Loucy (cell line): ENCODE measurements at regions not wholly inside any gene's neighbourhood (a gene's known extent, or its start where the extent isn't known, plus 50 kb on each side); places are given as distances from the start of the nearest gene placed in this dataset.

Experiments
- H2AFZ ChIP-seq: fragments of 200-600 bp; sonication (generic); 2 replicates; pipeline ENCODE4 v1.6.0; 2016; ENCODE audit warnings: antibody characterized with exemption, mild to moderate bottlenecking, low read length, moderate library complexity
- H3F3A ChIP-seq: fragments of 200-600 bp; 2 replicates; pipeline ENCODE4 v1.6.0; 2016; ENCODE audit warnings: antibody characterized with exemption, low read depth, mild to moderate bottlenecking
- H3K27me3 ChIP-seq: fragments of 200-600 bp; sonication (generic); 2 replicates; pipeline ENCODE4 v1.6.1; 2014; ENCODE audit warnings: low read length, mild to moderate bottlenecking; ENCODE audit not compliant: insufficient read depth, poor library complexity, severe bottlenecking
- H3K36me3 ChIP-seq: fragments of 200-600 bp; sonication (generic); 2 replicates; pipeline ENCODE4 v1.6.1; 2016; ENCODE audit warnings: low read length; ENCODE audit not compliant: insufficient read depth
- H3K4me1 ChIP-seq: fragments of 200-600 bp; sonication (generic); 2 replicates; pipeline ENCODE4 v1.5.1; 2014; ENCODE audit warnings: low read length, mild to moderate bottlenecking; ENCODE audit not compliant: insufficient read depth, poor library complexity, severe bottlenecking
- H3K4me2 ChIP-seq: fragments of 200-600 bp; sonication (generic); 2 replicates; pipeline ENCODE4 v1.6.0; 2014; ENCODE audit warnings: antibody characterized with exemption, low read length, low read depth, mild to moderate bottlenecking; ENCODE audit not compliant: poor library complexity, severe bottlenecking
- H3K4me3 ChIP-seq: fragments of 200-600 bp; sonication (generic); 2 replicates; pipeline ENCODE4 v1.5.1; 2014; ENCODE audit warnings: low read length, mild to moderate bottlenecking, mixed read lengths; ENCODE audit not compliant: poor library complexity, severe bottlenecking
- H3K79me2 ChIP-seq: fragments of 200-600 bp; sonication (generic); 2 replicates; pipeline ENCODE4 v1.6.1; 2014; ENCODE audit warnings: low read length; ENCODE audit not compliant: insufficient read depth
- H3K9ac ChIP-seq: fragments of 200-600 bp; sonication (generic); 2 replicates; pipeline ENCODE4 v1.6.0; 2014; ENCODE audit warnings: mild to moderate bottlenecking, low read depth, low read length, moderate library complexity; ENCODE audit not compliant: poor library complexity, severe bottlenecking
- H3K9me2 ChIP-seq: fragments of 200-600 bp; sonication (generic); replicated peaks from 2 replicates; pipeline ENCODE4 v1.6.1; 2016; ENCODE audit warnings: low read depth, low read length, mixed read lengths
- H3K9me3 ChIP-seq: fragments of 200-600 bp; sonication (generic); 2 replicates; pipeline ENCODE4 v1.6.1; 2014; ENCODE audit warnings: mild to moderate bottlenecking, antibody characterized with exemption, low read length, low read depth; ENCODE audit not compliant: insufficient read depth
- H4K20me1 ChIP-seq: fragments of 200-600 bp; sonication (generic); 2 replicates; pipeline ENCODE4 v1.6.0; 2014; ENCODE audit warnings: antibody characterized with exemption, low read length, mild to moderate bottlenecking; ENCODE audit not compliant: insufficient read depth, poor library complexity, severe bottlenecking
- CTCF ChIP-seq: fragments of 200-600 bp; sonication (generic); conservative IDR thresholded peaks from 2 replicates; pipeline ENCODE4 v1.5.1; 2014; ENCODE audit warnings: mild to moderate bottlenecking, antibody characterized with exemption, low read length
- EZH2phosphoT487 ChIP-seq: fragments of 200-600 bp; IDR thresholded peaks from 2 replicates; pipeline ENCODE4 v1.6.1; 2018; ENCODE audit warnings: antibody characterized with exemption, mild to moderate bottlenecking, moderate library complexity, borderline replicate concordance

GRCh38 chr6:71157345-71157744, 131.3 kb upstream of the OGFRL1 start:
- TF ChIP-seq EZH2phosphoT487 (no peak), CTCF (no peak)
- Histone ChIP-seq H3K9me2 (no peaks in the 10 kb centered on the region), H3K4me3 (no peak overlapping the region), H3K9ac (no peak overlapping the region), H4K20me1 (no peaks in the 10 kb centered on the region), H3K36me3 (no peaks in the 10 kb centered on the region), H3F3A (no peaks in the 10 kb centered on the region), H3K27me3 (no peaks in the 10 kb centered on the region), H3K9me3 (no peaks in the 10 kb centered on the region), H3K4me1 (no peaks in the 10 kb centered on the region), H3K79me2 (no peaks in the 10 kb centered on the region), H3K4me2 (no peak overlapping the region), H2AFZ (no peak overlapping the region)

GRCh38 chr6:71164890-71165289, 123.7 kb upstream of the OGFRL1 start:
- no peak for TF ChIP-seq CTCF
- no peak for TF ChIP-seq EZH2phosphoT487
- no peaks in the 10 kb centered on the region for H3K27me3 ChIP-seq

GRCh38 chr6:71168233-71168765, 120.3 kb upstream of the OGFRL1 start:
- H3K27me3 ChIP-seq, result no peaks in the 10 kb centered on the region
- no peaks in the 10 kb centered on the region for H3K9me3 ChIP-seq
- H3K79me2 ChIP-seq, result no peaks in the 10 kb centered on the region
- H3K4me1 ChIP-seq, result no peaks in the 10 kb centered on the region
- no peaks in the 10 kb centered on the region for H3K36me3 ChIP-seq
- no peaks in the 10 kb centered on the region for H3F3A ChIP-seq
- H3K9me2 ChIP-seq, result no peaks in the 10 kb centered on the region
- TF ChIP-seq EZH2phosphoT487 (no peak), CTCF (no peak)
- H4K20me1 ChIP-seq, result no peaks in the 10 kb centered on the region
- H2AFZ ChIP-seq, result no peak overlapping the region
- no peak overlapping the region for H3K9ac ChIP-seq
- H3K4me3 ChIP-seq, result no peak overlapping the region
- H3K4me2 ChIP-seq, result no peak overlapping the region

More at GRCh38 chr6:71164890-71165289, 123.7 kb upstream of the OGFRL1 start:
- H3K4me3 ChIP-seq, result no peak overlapping the region
- H4K20me1 ChIP-seq, result no peaks in the 10 kb centered on the region
- no peak overlapping the region for H2AFZ ChIP-seq
- H3F3A ChIP-seq, result no peaks in the 10 kb centered on the region
- no peaks in the 10 kb centered on the region for H3K79me2 ChIP-seq
- no peaks in the 10 kb centered on the region for H3K9me3 ChIP-seq
- H3K9ac ChIP-seq, result no peak overlapping the region
- H3K4me2 ChIP-seq, result no peak overlapping the region
- H3K4me1 ChIP-seq, result no peaks in the 10 kb centered on the region
- H3K9me2 ChIP-seq, result no peaks in the 10 kb centered on the region
- no peaks in the 10 kb centered on the region for H3K36me3 ChIP-seq
